ENCODE measurements at regions not wholly inside any gene's neighbourhood (a gene's known extent, or its start where the extent isn't known, plus 50 kb on each side); places are given as distances from the start of the nearest gene placed in this dataset.

- no peak for TF ChIP-seq POLR2A (IDR thresholded peaks at IDR 0.05)
- TF ChIP-seq CTCF (IDR thresholded peaks at IDR 0.05) = no peak
Measured at GRCh38 chr16:73219176-73219575, 171.2 kb upstream of the ZFHX3 start.
